GM12878 (cell line): ENCODE measurements at regions not wholly inside any gene's neighbourhood (a gene's known extent, or its start where the extent isn't known, plus 50 kb on each side); places are given as distances from the start of the nearest gene placed in this dataset.

Experiments used
- ATAC-seq: fragments of 200-7000 bp; cut with Tn5 transposase; 3 replicates; pipeline ENCODE4 v1.9.1; 2020; ENCODE audit warnings: mild to moderate bottlenecking, moderate library complexity
- BruUV-seq: library from RNA; stranded (reverse); fragments of 400-500 nt; replicated peaks from 2 replicates; lab custom pipeline; 2021; lab: Mats Ljungman, UMichigan
- CTCF ChIA-PET: fragments of 300-600 bp; sonication (Branson Sonifier 250); formaldehyde crosslinking; extraction: SDS; loops from one replicate; lab custom pipeline; 2021; ENCODE audit warnings: inconsistent platforms; lab: Yijun Ruan, JAX
- POLR2A ChIA-PET: fragments of 350-600 bp; formaldehyde crosslinking; extraction: SDS; loops from one replicate; lab custom pipeline; 2021; ENCODE audit warnings: inconsistent platforms; lab: Charles Lee
- RAD21 ChIA-PET: fragments of 300-600 bp; sonication (Branson Sonifier 250); formaldehyde crosslinking; loops from one replicate; lab custom pipeline; 2023; ENCODE audit warnings: antibody characterized with exemption; ENCODE audit not compliant: unreplicated experiment; lab: Charles Lee
- SMC1A ChIA-PET: fragments of 300-600 bp; sonication (Branson Sonifier 250); formaldehyde crosslinking; loops from one replicate; lab custom pipeline; 2023; ENCODE audit not compliant: unreplicated experiment, uncharacterized antibody; lab: Charles Lee
- DNase-seq: peaks from one replicate; pipeline ENCODE4 v3.0.0-alpha.2; 2011; ENCODE audit warnings: low read depth, low spot score
- FAIRE-seq: peaks from 3 replicates; lab custom pipeline; 2011; peaks lifted over from hg19 to GRCh38; lab: Jason Lieb, UNC
- H2AFZ ChIP-seq: 2 replicates; pipeline ENCODE4 v1.6.0; 2011; ENCODE audit warnings: low read depth, low read length, control low read depth; ENCODE audit not compliant: control insufficient read depth
- H3K27ac ChIP-seq: 2 replicates; pipeline ENCODE4 v1.5.1; 2011; ENCODE audit warnings: control low read depth; ENCODE audit not compliant: control insufficient read depth, insufficient read depth
- H3K27me3 ChIP-seq, 2 experiments: replicated peaks in 1 of 2; 2 replicates each; pipeline versions ENCODE4 v1.6.0 to v1.6.1; 2011; ENCODE audit warnings: low read length in 1 of 2; ENCODE audit not compliant: control insufficient read depth in 2 of 2, insufficient read depth in 2 of 2
- H3K36me3 ChIP-seq, 2 experiments: 2 replicates each; pipeline ENCODE4 v1.5.1; 2011; ENCODE audit warnings: low read length in 1 of 2; ENCODE audit not compliant: control insufficient read depth in 2 of 2, insufficient read depth in 2 of 2
- H3K4me1 ChIP-seq: 2 replicates; pipeline ENCODE4 v1.6.1; 2011; ENCODE audit warnings: mild to moderate bottlenecking, low read length, moderate library complexity, mixed read lengths; ENCODE audit not compliant: control insufficient read depth, insufficient read depth
- H3K4me2 ChIP-seq: 2 replicates; pipeline ENCODE4 v1.6.0; 2011; ENCODE audit warnings: control low read depth; ENCODE audit not compliant: control insufficient read depth, insufficient read depth
- H3K4me3 ChIP-seq: fragments of 200-600 bp; sonication (generic); 2 replicates; pipeline ENCODE4 v1.5.1; 2016
- H3K79me2 ChIP-seq: 2 replicates; pipeline ENCODE4 v1.6.0; 2011; ENCODE audit warnings: low read length; ENCODE audit not compliant: control insufficient read depth, insufficient read depth
- H3K9ac ChIP-seq: 2 replicates; pipeline ENCODE4 v1.8.0; 2011; ENCODE audit warnings: low read length, control low read depth, mixed read lengths; ENCODE audit not compliant: control insufficient read depth, insufficient read depth
- H3K9me3 ChIP-seq: replicated peaks from 3 replicates; pipeline ENCODE4 v1.5.1; 2011; ENCODE audit warnings: mild to moderate bottlenecking, low read length; ENCODE audit not compliant: control insufficient read depth, insufficient read depth
- H4K20me1 ChIP-seq: 2 replicates; pipeline ENCODE4 v1.6.0; 2011; ENCODE audit not compliant: control insufficient read depth, insufficient read depth
- ASH2L ChIP-seq: fragments of 300-600, 200-600 bp; sonication (generic); IDR thresholded peaks from 2 replicates; pipeline ENCODE4 v1.6.1; 2017; ENCODE audit warnings: low read depth, mild to moderate bottlenecking, borderline replicate concordance
- CEBPB ChIP-seq, 2 experiments: fragments of 150-350 bp in 1 of 2; IDR thresholded peaks; 2 replicates each; pipeline ENCODE4 v1.6.1; 2012 to 2014; ENCODE audit warnings: low read depth in 2 of 2, low read length in 2 of 2, borderline replicate concordance in 1 of 2, inconsistent platforms in 1 of 2
- EP300 ChIP-seq, 2 experiments: fragments of 150-350 bp in 1 of 2; IDR thresholded peaks; 2 replicates each; pipeline ENCODE4 v1.6.1; 2011 to 2012; ENCODE audit warnings: low read depth in 2 of 2, low read length in 2 of 2, borderline replicate concordance in 1 of 2, improper control_type of control experiment in 1 of 2, inconsistent platforms in 1 of 2; ENCODE audit not compliant: control insufficient read depth in 1 of 2
- ETV6 ChIP-seq, 2 experiments: fragments of 450-650 bp in 1 of 2; IDR thresholded peaks in 1 of 2; conservative IDR thresholded peaks in 1 of 2; 2 replicates each; pipeline ENCODE4 v1.6.1; 2014; ENCODE audit warnings: antibody characterized with exemption in 1 of 2, borderline replicate concordance in 1 of 2, low read depth in 1 of 2, mild to moderate bottlenecking in 1 of 2, moderate library complexity in 1 of 2
- MLLT1 ChIP-seq: fragments of 450-650 bp; IDR thresholded peaks from 2 replicates; pipeline ENCODE4 v1.6.1; 2016; ENCODE audit warnings: mild to moderate bottlenecking
- POLR2AphosphoS2 ChIP-seq: IDR thresholded peaks from 2 replicates; pipeline ENCODE4 v1.6.1; 2011; ENCODE audit warnings: low read depth, mild to moderate bottlenecking, low read length, improper control_type of control experiment, moderate library complexity
- PRDM15 ChIP-seq: fragments of 450-650 bp; formaldehyde crosslinking; IDR thresholded peaks from 2 replicates; pipeline ENCODE4 v1.4.0; 2020; ENCODE audit warnings: mild to moderate bottlenecking, moderate library complexity
- RAD21 ChIP-seq: IDR thresholded peaks from 2 replicates; pipeline ENCODE4 v1.6.1; 2011; ENCODE audit warnings: mild to moderate bottlenecking, low read depth, low read length, moderate library complexity; ENCODE audit not compliant: insufficient read depth
- RELA ChIP-seq: fragments of 450-650 bp; IDR thresholded peaks from 2 replicates; pipeline ENCODE4 v1.8.0; 2014; ENCODE audit warnings: borderline replicate concordance; ENCODE audit not compliant: partially characterized antibody
- SPI1 ChIP-seq: IDR thresholded peaks from 2 replicates; pipeline ENCODE4 v1.6.1; 2011; ENCODE audit warnings: low read depth, mild to moderate bottlenecking, low read length, moderate library complexity, borderline replicate concordance; ENCODE audit not compliant: insufficient read depth
- TARDBP ChIP-seq: IDR thresholded peaks from 2 replicates; pipeline ENCODE4 v1.6.1; 2016; ENCODE audit warnings: borderline replicate concordance
- ZNF274 ChIP-seq: IDR thresholded peaks from one replicate; pipeline ENCODE4 v1.8.0; 2011; ENCODE audit not compliant: insufficient read length, insufficient read depth
- WGBS: methylation state at CpG from one replicate; pipeline ENCODE4 v1.1.6; 2016; ENCODE audit warnings: low lambda C conversion rate; ENCODE audit not compliant: insufficient replicate concordance, insufficient coverage; ENCODE audit errors: missing lambda C conversion rate; 5-methylcytosine and 5-hydroxymethylcytosine counted together
- in situ Hi-C: fragments of 300-500 bp; cut with MboI; formaldehyde crosslinking; loops from 9 replicates; pipeline ENCODE4 v1.14.3; 2018; ENCODE audit warnings: mixed read lengths
- intact Hi-C: fragments of 100-400 bp; cut with micrococcal nuclease; formaldehyde crosslinking; loops from one replicate; pipeline ENCODE4 v1.14.2; 2022; ENCODE audit not compliant: unreplicated experiment

GRCh38 chr9:7246917-7247522 lies 489.2 kb downstream of the KDM4C start (continued):
- TF ChIP-seq RAD21 (no peak), POLR2AphosphoS2 (no peak), CEBPB (IDR thresholded peaks at IDR 0.05; ENCODE audit: borderline replicate concordance in 1 of 2, low read depth in 2 of 2, low read length in 2 of 2) (no peak), TARDBP (no peak), PRDM15 (no peak), EP300 (IDR thresholded peaks at IDR 0.05; ENCODE audit: borderline replicate concordance in 1 of 2, control insufficient read depth in 1 of 2, low read depth in 2 of 2, low read length in 2 of 2) (no peak)

GRCh38 chr9:7245976-7246580 lies 488.3 kb downstream of the KDM4C start:
- Histone ChIP-seq H3K79me2 (no peaks in the 10 kb centered on the region), H3K36me3 (no peaks in the 10 kb centered on the region), H3K27me3 (no peaks in the 10 kb centered on the region), H3K9ac (no peak overlapping the region), H2AFZ (no peak overlapping the region), H3K4me1 (no peaks in the 10 kb centered on the region), H3K9me3 (no peaks in the 10 kb centered on the region), H4K20me1 (no peaks in the 10 kb centered on the region), H3K4me3 (no peak overlapping the region), H3K4me2 (no peak overlapping the region), H3K27ac (no peak overlapping the region)
- ChIA-PET CTCF (no interaction called here), POLR2A (no interaction called here), SMC1A (interaction anchor here (1.3 kb wide), 1 partner anchor 11 kb away, joined by 3 read pairs; no protein-coding TSS in a partner anchor), RAD21 (no interaction called here)
- no TSS peak for BruUV-seq
- intact Hi-C loops, result no loop called here
- no peak for FAIRE-seq
- no peak for ATAC-seq
- in situ Hi-C loops, result no loop called here
- WGBS, result 16% methylated on average over 8 of the region's 8 CpGs
- no peak for DNase-seq
- TF ChIP-seq ZNF274 (no peak), MLLT1 (no peak), SPI1 (no peak), ETV6 (conservative IDR thresholded peaks at IDR 0.05 in 1 of 2, IDR thresholded peaks at IDR 0.05 in 1 of 2; ENCODE audit: borderline replicate concordance in 1 of 2, low read depth in 1 of 2) (no peak), ASH2L (no peak), RELA (no peak)
